ENCODE measurements at regions not wholly inside any gene's neighbourhood (a gene's known extent, or its start where the extent isn't known, plus 50 kb on each side); places are given as distances from the start of the nearest gene placed in this dataset.

- 86 to 87% methylated on average over 9 of the region's 9 CpGs for WGBS, 2 donors
- no peak overlapping the region for H3K4me3 ChIP-seq (ENCODE audit: low read depth, poor library complexity, severe bottlenecking)
- no peak for DNase-seq (ENCODE audit: low spot score in 2 of 2)
- TF ChIP-seq POLR2A (IDR thresholded peaks at IDR 0.05) (no peak), CTCF (IDR thresholded peaks at IDR 0.05) (no peak)
- intact Hi-C loops (cut with DNase I; ENCODE audit: low total_unique reads), result no loop called here
These were observed 83.5 kb upstream of the NPY start for GRCh38 chr7:24200407-24200966.

GRCh38 chr7:24201226-24201625 is 82.8 kb upstream of the NPY start:
- no peak for DNase-seq (ENCODE audit: low spot score in 2 of 2)
- WGBS, 2 donors, result 57 to 62% methylated on average over 4 of the region's 4 CpGs
- TF ChIP-seq CTCF (IDR thresholded peaks at IDR 0.05), result no peak
- no peak for TF ChIP-seq POLR2A (IDR thresholded peaks at IDR 0.05)

GRCh38 chr7:24212073-24212472 is 71.9 kb upstream of the NPY start:
- H3K4me3 ChIP-seq (ENCODE audit: low read depth, poor library complexity, severe bottlenecking), result no peak overlapping the region
- intact Hi-C loops (cut with DNase I; ENCODE audit: low total_unique reads), result no loop called here
- DNase-seq (ENCODE audit: low spot score in 2 of 2), result no peak
- TF ChIP-seq CTCF (IDR thresholded peaks at IDR 0.05) (no peak), POLR2A (IDR thresholded peaks at IDR 0.05) (no peak)
- WGBS, 2 donors, result 83 to 89% methylated on average over 2 of the region's 2 CpGs

More at GRCh38 chr7:24201226-24201625, 82.8 kb upstream of the NPY start:
- intact Hi-C loops (cut with DNase I; ENCODE audit: low total_unique reads), result no loop called here
- H3K4me3 ChIP-seq (ENCODE audit: low read depth, poor library complexity, severe bottlenecking), result no peak overlapping the region

GRCh38 chr7:24213311-24213710 is 70.7 kb upstream of the NPY start:
- no peak for TF ChIP-seq CTCF (IDR thresholded peaks at IDR 0.05)
- no peak for TF ChIP-seq POLR2A (IDR thresholded peaks at IDR 0.05)
- DNase-seq (ENCODE audit: low spot score in 2 of 2), result no peak

GRCh38 chr7:24214670-24215069 is 69.3 kb upstream of the NPY start:
- 43 to 62% methylated on average over 4 of the region's 4 CpGs for WGBS, 2 donors

More at GRCh38 chr7:24213311-24213710, 70.7 kb upstream of the NPY start:
- H3K4me3 ChIP-seq (ENCODE audit: low read depth, poor library complexity, severe bottlenecking), result no peak overlapping the region
- 53 to 79% methylated on average over 2 of the region's 2 CpGs for WGBS, 2 donors
- intact Hi-C loops (cut with DNase I; ENCODE audit: low total_unique reads), result no loop called here

More at GRCh38 chr7:24214670-24215069, 69.3 kb upstream of the NPY start:
- DNase-seq (ENCODE audit: low spot score in 2 of 2), result no peak
- no peak overlapping the region for H3K4me3 ChIP-seq (ENCODE audit: low read depth, poor library complexity, severe bottlenecking)
- intact Hi-C loops (cut with DNase I; ENCODE audit: low total_unique reads), result no loop called here
- no peak for TF ChIP-seq CTCF (IDR thresholded peaks at IDR 0.05)

Data from lower leg skin (tissue), 4 donors.